Breast epithelium (tissue), 4 donors: ENCODE measurements at regions not wholly inside any gene's neighbourhood (a gene's known extent, or its start where the extent isn't known, plus 50 kb on each side); places are given as distances from the start of the nearest gene placed in this dataset.

Source experiments
- DNase-seq, 2 donors: peaks; one replicate each; pipeline ENCODE4 v3.0.0-alpha.2; 2019; ENCODE audit warnings: low spot score in 2 of 2
- H3K27ac ChIP-seq, 2 donors: fragments of 200-600 bp; sonication (generic) in 1 of 2; one replicate each; pipeline ENCODE4 v1.5.1; 2016 to 2019; ENCODE audit warnings: mild to moderate bottlenecking in 1 of 2
- H3K27me3 ChIP-seq, 2 donors: fragments of 200-600 bp; sonication (generic) in 1 of 2; one replicate each; pipeline versions ENCODE4 v1.5.1 to v1.6.0; 2017 to 2019; ENCODE audit warnings: control low read depth in 1 of 2, mild to moderate bottlenecking in 1 of 2
- H3K36me3 ChIP-seq: fragments of 200-600 bp; one replicate; pipeline ENCODE4 v1.5.1; 2019
- H3K4me1 ChIP-seq, 2 donors: fragments of 200-600 bp; sonication (generic); one replicate each; pipeline ENCODE4 v1.5.1; 2016 to 2019; ENCODE audit warnings: control low read depth in 1 of 2
- H3K4me3 ChIP-seq, 3 donors: fragments of 200-600 bp; sonication (generic); 1 replicate in 2 of 3; 2 replicates in 1 of 3; pipeline ENCODE4 v1.5.1; 2016 to 2019; ENCODE audit warnings: mild to moderate bottlenecking in 3 of 3, moderate library complexity in 2 of 3
- H3K9me3 ChIP-seq, 2 donors: fragments of 200-600 bp; sonication (generic) in 1 of 2; one replicate each; pipeline ENCODE4 v1.5.1; 2016 to 2019; ENCODE audit warnings: control low read depth in 1 of 2
- POLR2A ChIP-seq: fragments of 450-650 bp; IDR thresholded peaks from one replicate; pipeline ENCODE4 v1.6.1; 2016; ENCODE audit warnings: antibody characterized with exemption, mild to moderate bottlenecking, moderate library complexity
- POLR2AphosphoS5 ChIP-seq, 3 donors: sonication (generic); formaldehyde crosslinking; IDR thresholded peaks; one replicate each; pipeline ENCODE4 v1.6.1; 2017; ENCODE audit warnings: antibody characterized with exemption in 3 of 3
- intact Hi-C: fragments of 100-400 bp; cut with DNase I; formaldehyde crosslinking; loops from one replicate; pipeline ENCODE4 v1.15.1; 2023; ENCODE audit warnings: low total_unique reads
- TF ChIP-seq, protein P1 (sequence below), 3 donors: fragments of 450-650 bp; IDR thresholded peaks; one replicate each; pipeline ENCODE4 v1.5.1; 2016 to 2017; ENCODE audit warnings: antibody characterized with exemption in 3 of 3, mild to moderate bottlenecking in 3 of 3, moderate library complexity in 3 of 3

DNA sequence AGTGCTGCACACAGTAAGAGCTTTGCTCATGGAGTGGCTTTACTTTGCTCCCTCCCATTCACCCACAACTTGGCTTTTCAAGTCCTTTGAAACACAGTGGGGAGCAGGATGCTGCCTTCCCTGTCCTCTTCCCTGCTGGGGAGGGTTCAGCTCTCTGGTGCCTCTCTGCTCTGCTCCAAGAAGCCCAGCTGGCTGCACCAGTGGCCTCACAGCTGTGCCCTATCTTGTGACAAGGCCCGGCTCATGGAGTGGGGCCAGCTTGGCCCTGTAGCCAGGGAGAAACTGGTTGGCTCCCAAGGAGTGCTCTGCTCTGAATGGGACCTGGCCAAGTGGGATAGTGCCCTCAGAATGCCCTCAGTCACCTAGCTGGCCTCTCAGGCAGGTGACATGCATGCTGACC lies 212.3 kb upstream of the ZMIZ1 start:
- TF ChIP-seq, protein P1, sequence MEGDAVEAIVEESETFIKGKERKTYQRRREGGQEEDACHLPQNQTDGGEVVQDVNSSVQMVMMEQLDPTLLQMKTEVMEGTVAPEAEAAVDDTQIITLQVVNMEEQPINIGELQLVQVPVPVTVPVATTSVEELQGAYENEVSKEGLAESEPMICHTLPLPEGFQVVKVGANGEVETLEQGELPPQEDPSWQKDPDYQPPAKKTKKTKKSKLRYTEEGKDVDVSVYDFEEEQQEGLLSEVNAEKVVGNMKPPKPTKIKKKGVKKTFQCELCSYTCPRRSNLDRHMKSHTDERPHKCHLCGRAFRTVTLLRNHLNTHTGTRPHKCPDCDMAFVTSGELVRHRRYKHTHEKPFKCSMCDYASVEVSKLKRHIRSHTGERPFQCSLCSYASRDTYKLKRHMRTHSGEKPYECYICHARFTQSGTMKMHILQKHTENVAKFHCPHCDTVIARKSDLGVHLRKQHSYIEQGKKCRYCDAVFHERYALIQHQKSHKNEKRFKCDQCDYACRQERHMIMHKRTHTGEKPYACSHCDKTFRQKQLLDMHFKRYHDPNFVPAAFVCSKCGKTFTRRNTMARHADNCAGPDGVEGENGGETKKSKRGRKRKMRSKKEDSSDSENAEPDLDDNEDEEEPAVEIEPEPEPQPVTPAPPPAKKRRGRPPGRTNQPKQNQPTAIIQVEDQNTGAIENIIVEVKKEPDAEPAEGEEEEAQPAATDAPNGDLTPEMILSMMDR (IDR thresholded peaks at IDR 0.05), result no peak
- no peak for TF ChIP-seq POLR2AphosphoS5 (IDR thresholded peaks at IDR 0.05)
- no peak for TF ChIP-seq POLR2A
- no peak overlapping the region for H3K27ac ChIP-seq
- H3K9me3 ChIP-seq, result no peaks in the 10 kb centered on the region
- H3K4me3 ChIP-seq, result no peak overlapping the region
- no peaks in the 10 kb centered on the region for H3K36me3 ChIP-seq
- DNase-seq, result no peak
- no peaks in the 10 kb centered on the region for H3K27me3 ChIP-seq
- H3K4me1 ChIP-seq, result no peaks in the 10 kb centered on the region
- intact Hi-C loops, result no loop called here

DNA sequence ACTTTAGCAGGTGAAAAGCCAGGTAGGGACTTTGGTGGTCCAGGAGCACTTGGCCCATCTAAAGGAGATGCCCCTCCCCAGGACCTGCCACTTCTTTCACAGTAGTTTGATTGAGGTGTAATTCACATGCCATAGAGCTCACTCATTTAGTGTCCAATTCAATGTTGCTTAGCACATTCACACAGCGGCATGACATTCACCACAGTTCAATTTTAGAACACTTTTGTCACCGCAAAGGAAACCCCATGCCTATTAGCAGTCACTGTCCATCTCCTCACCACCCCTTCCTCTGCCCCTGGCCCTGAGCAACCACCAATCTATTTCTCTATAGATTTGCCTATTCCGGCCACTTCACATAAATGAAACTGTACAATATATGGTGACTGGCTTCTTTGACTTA lies 211.6 kb upstream of the ZMIZ1 start:
- TF ChIP-seq POLR2AphosphoS5 (IDR thresholded peaks at IDR 0.05), result no peak
- TF ChIP-seq, protein P1 (IDR thresholded peaks at IDR 0.05), result no peak
- TF ChIP-seq POLR2A, result no peak
- intact Hi-C loops, result no loop called here
- Histone ChIP-seq H3K27me3 (no peaks in the 10 kb centered on the region), H3K27ac (no peak overlapping the region), H3K36me3 (no peaks in the 10 kb centered on the region), H3K4me1 (no peaks in the 10 kb centered on the region), H3K4me3 (no peak overlapping the region), H3K9me3 (no peaks in the 10 kb centered on the region)
- DNase-seq, result no peak

DNA sequence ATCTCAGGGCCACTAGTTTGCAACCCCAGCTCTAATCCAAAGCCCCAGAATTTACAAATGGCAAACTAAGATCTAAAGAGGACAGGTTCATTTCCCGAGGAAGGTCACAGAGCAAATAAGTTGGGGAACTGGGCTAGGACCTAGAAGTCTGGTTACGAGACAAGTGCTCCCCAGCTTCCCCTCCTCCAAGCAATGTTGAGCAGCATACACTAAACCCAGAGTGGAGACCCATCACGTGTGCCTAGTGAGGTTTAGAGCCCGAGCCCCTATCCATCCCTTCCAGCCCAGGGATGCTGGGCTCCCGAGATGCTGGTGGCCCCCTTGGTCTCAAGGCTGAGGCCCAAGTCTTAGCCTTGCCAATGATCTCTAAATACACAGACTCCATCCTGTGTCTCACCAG lies 209.5 kb upstream of the ZMIZ1 start:
- Histone ChIP-seq H3K27me3 (no peaks in the 10 kb centered on the region), H3K27ac (no peak overlapping the region), H3K4me1 (no peaks in the 10 kb centered on the region), H3K4me3 (no peak overlapping the region), H3K9me3 (no peaks in the 10 kb centered on the region), H3K36me3 (no peaks in the 10 kb centered on the region)
- no peak for TF ChIP-seq POLR2AphosphoS5 (IDR thresholded peaks at IDR 0.05)
- TF ChIP-seq, protein P1 (IDR thresholded peaks at IDR 0.05), result no peak
- TF ChIP-seq POLR2A, result no peak
- intact Hi-C loops, result no loop called here
- no peak for DNase-seq

DNA sequence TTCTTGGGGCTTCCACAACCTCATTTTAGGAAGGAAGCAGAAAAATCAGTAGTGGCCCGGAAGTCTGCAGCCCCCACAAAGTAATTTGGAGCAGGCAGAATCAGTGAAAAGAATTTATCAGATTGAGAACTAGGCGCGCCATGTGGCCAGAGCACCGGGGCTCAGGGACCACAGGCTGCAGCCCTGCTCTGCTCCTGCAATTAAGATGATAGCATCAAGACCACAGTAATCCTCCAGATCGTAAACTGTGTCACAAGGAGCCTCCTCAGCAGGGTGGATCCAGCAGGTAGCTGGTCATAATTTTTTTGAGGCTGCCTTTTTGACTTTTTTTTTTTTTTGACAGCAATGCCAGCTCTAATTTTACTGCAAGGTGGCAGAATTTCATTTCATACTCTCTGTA lies 209.0 kb upstream of the ZMIZ1 start:
- Histone ChIP-seq H3K9me3 (no peaks in the 10 kb centered on the region), H3K4me3 (no peak overlapping the region), H3K4me1 (no peaks in the 10 kb centered on the region), H3K27ac (no peak overlapping the region), H3K27me3 (no peaks in the 10 kb centered on the region), H3K36me3 (no peaks in the 10 kb centered on the region)
- no peak for TF ChIP-seq POLR2A
- TF ChIP-seq, protein P1 (IDR thresholded peaks at IDR 0.05), result no peak
- TF ChIP-seq POLR2AphosphoS5 (IDR thresholded peaks at IDR 0.05), result no peak
- no peak for DNase-seq
- intact Hi-C loops, result no loop called here

DNA sequence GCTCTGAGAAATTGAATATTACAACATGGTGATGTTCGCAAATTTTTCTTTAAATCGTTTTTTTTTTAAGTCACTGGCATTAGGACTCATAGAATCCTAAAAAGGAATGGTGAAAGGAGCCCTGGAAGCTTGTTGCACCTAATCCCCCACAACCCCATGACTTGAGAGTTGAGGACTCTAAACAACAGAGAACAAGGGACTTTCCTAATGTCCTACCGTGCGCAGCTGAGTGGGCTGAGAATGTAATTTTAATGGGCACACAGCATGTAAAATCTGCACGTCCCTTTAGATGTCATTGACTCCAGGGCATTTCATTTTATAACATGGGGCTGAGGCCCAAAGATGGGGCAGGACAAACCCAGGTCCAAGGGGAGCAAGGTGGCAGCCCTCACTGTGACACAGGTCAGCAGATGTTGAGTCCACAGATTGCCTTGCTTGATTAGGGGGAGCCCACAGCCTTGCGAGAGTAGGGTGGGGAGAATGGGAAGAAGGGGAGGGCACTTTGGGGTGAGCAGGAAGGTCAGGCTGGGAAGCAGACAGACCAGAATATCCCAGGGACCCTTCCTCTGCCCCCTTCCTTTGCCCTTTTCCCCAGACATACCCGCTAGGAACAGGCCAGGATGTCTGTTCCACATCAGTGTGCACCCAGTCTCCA lies 208.4 kb upstream of the ZMIZ1 start:
- no peaks in the 10 kb centered on the region for H3K27me3 ChIP-seq
- H3K27ac ChIP-seq, result no peak overlapping the region
- H3K9me3 ChIP-seq, result no peaks in the 10 kb centered on the region
- no peak for DNase-seq
- no peaks in the 10 kb centered on the region for H3K36me3 ChIP-seq
- intact Hi-C loops, result no loop called here
- TF ChIP-seq POLR2AphosphoS5 (IDR thresholded peaks at IDR 0.05) (no peak), POLR2A (no peak)
- TF ChIP-seq, protein P1 (IDR thresholded peaks at IDR 0.05), result no peak
- H3K4me3 ChIP-seq, result no peak overlapping the region
- H3K4me1 ChIP-seq, result no peaks in the 10 kb centered on the region
